ENCODE measurements at regions not wholly inside any gene's neighbourhood (a gene's known extent, or its start where the extent isn't known, plus 50 kb on each side); places are given as distances from the start of the nearest gene placed in this dataset.

- DNase-seq (ENCODE audit: insufficient read length, low spot score) (no peak), FAIRE-seq (no peak)
- no peak for TF ChIP-seq CTCF (IDR thresholded peaks at IDR 0.05; ENCODE audit: insufficient read depth, missing control alignments)
Observed at GRCh38 chr16:54412777-54413455, 126.3 kb upstream of the IRX3 start.

DNA sequence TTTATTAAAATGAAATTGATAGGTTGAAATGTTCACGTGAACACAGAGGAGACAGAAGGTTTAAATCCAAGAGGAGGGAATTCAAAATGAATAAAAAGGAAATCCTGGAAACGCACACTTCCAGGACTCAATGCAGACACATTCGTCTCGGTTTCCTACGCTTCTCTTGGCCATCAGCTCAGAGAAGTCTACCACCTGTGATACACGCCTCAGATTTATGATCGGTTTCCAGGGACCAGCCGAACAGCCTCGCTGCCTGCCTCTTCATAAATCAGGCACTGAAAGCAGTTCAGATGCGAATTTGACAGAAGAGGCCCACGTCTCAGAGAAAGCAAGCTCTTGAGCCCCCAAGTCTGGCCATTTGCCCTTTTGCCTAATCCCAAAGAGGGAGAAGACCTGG lies 125.5 kb upstream of the IRX3 start:
- no peak for DNase-seq (ENCODE audit: insufficient read length, low spot score)
- no peak for TF ChIP-seq CTCF (IDR thresholded peaks at IDR 0.05; ENCODE audit: insufficient read depth, missing control alignments)
- no peak for FAIRE-seq

- DNase-seq (ENCODE audit: insufficient read length, low spot score) (no peak), FAIRE-seq (no peak)
- no peak for TF ChIP-seq CTCF (IDR thresholded peaks at IDR 0.05; ENCODE audit: insufficient read depth, missing control alignments)
Observed at GRCh38 chr16:54411544-54411943, 125.0 kb upstream of the IRX3 start.

- FAIRE-seq: no peak
- no peak for DNase-seq (ENCODE audit: insufficient read length, low spot score)
- TF ChIP-seq CTCF (IDR thresholded peaks at IDR 0.05; ENCODE audit: insufficient read depth, missing control alignments): no peak
Observed at GRCh38 chr16:54409982-54410381, 123.4 kb upstream of the IRX3 start.

- TF ChIP-seq CTCF (IDR thresholded peaks at IDR 0.05; ENCODE audit: insufficient read depth, missing control alignments): no peak
- no peak for DNase-seq (ENCODE audit: insufficient read length, low spot score)
- no peak for FAIRE-seq
Observed at GRCh38 chr16:54407596-54407995, 121.0 kb upstream of the IRX3 start.

GRCh38 chr16:54405478-54405877 lies 118.9 kb upstream of the IRX3 start:
- DNase-seq (ENCODE audit: insufficient read length, low spot score) (no peak), FAIRE-seq (no peak)
- no peak for TF ChIP-seq CTCF (IDR thresholded peaks at IDR 0.05; ENCODE audit: insufficient read depth, missing control alignments)

- no peak for TF ChIP-seq CTCF (IDR thresholded peaks at IDR 0.05; ENCODE audit: insufficient read depth, missing control alignments)
- FAIRE-seq (no peak), DNase-seq (ENCODE audit: insufficient read length, low spot score) (no peak)
Observed at GRCh38 chr16:54403580-54403979, 117.0 kb upstream of the IRX3 start.
